Hepatocyte (in vitro differentiated cells): ENCODE measurements at regions not wholly inside any gene's neighbourhood (a gene's known extent, or its start where the extent isn't known, plus 50 kb on each side); places are given as distances from the start of the nearest gene placed in this dataset.
A peak's percentile ranks its signal among the peaks of the same experiment; 100 is the strongest.

Source experiments
- DNase-seq: peaks from one replicate; pipeline ENCODE4 v3.0.0-alpha.2; 2016; ENCODE audit warnings: low spot score
- H2AFZ ChIP-seq: fragments of 200-600 bp; sonication (generic); 2 replicates; pipeline ENCODE4 v1.6.0; 2016; ENCODE audit warnings: antibody characterized with exemption, mild to moderate bottlenecking
- H3K27ac ChIP-seq: fragments of 200-600 bp; sonication (generic); 2 replicates; pipeline ENCODE4 v1.5.1; 2016; ENCODE audit warnings: mild to moderate bottlenecking
- H3K27me3 ChIP-seq: fragments of 200-600 bp; sonication (generic); 2 replicates; pipeline ENCODE4 v1.6.1; 2016
- H3K36me3 ChIP-seq: fragments of 200-600 bp; sonication (generic); replicated peaks from 2 replicates; pipeline ENCODE4 v1.5.1; 2016; ENCODE audit warnings: low read depth; ENCODE audit not compliant: insufficient read depth
- H3K4me1 ChIP-seq: fragments of 200-600 bp; sonication (generic); 2 replicates; pipeline ENCODE4 v1.5.1; 2016; ENCODE audit warnings: mild to moderate bottlenecking, moderate library complexity; ENCODE audit not compliant: insufficient read depth
- H3K4me2 ChIP-seq: fragments of 200-600 bp; sonication (generic); 2 replicates; pipeline ENCODE4 v1.6.0; 2016
- H3K4me3 ChIP-seq: fragments of 200-600 bp; sonication (generic); 2 replicates; pipeline ENCODE4 v1.5.1; 2016; ENCODE audit warnings: mild to moderate bottlenecking
- H3K79me2 ChIP-seq: fragments of 200-600 bp; sonication (generic); 2 replicates; pipeline ENCODE4 v1.6.0; 2017; ENCODE audit warnings: mild to moderate bottlenecking
- H3K9me2 ChIP-seq: fragments of 200-600 bp; sonication (generic); replicated peaks from 2 replicates; pipeline ENCODE4 v1.6.0; 2017; ENCODE audit warnings: mild to moderate bottlenecking; ENCODE audit not compliant: insufficient read depth
- H3K9me3 ChIP-seq: fragments of 200-600 bp; sonication (generic); 2 replicates; pipeline ENCODE4 v1.5.1; 2016; ENCODE audit warnings: low read depth, mild to moderate bottlenecking
- H4K20me1 ChIP-seq: fragments of 200-600 bp; sonication (generic); 2 replicates; pipeline ENCODE4 v1.6.0; 2016; ENCODE audit warnings: mild to moderate bottlenecking; ENCODE audit not compliant: insufficient read depth, poor library complexity, severe bottlenecking
- EZH2 ChIP-seq: fragments of 200-600 bp; sonication (generic); IDR thresholded peaks from 2 replicates; pipeline ENCODE4 v1.6.1; 2016; ENCODE audit warnings: antibody characterized with exemption, mild to moderate bottlenecking, borderline replicate concordance
- EZH2phosphoT487 ChIP-seq: fragments of 200-600 bp; sonication (generic); IDR thresholded peaks from one replicate; pipeline ENCODE4 v1.6.1; 2018; ENCODE audit warnings: antibody characterized with exemption, mild to moderate bottlenecking, low read depth, moderate library complexity; ENCODE audit not compliant: unreplicated experiment, severe bottlenecking
- WGBS: methylation state at CpG from one replicate; pipeline ENCODE4 v1.1.6; 2016; ENCODE audit warnings: low lambda C conversion rate; ENCODE audit errors: missing lambda C conversion rate; 5-methylcytosine and 5-hydroxymethylcytosine counted together
- TF ChIP-seq, protein P1 (sequence below): fragments of 200-600 bp; sonication (generic); IDR thresholded peaks from 2 replicates; pipeline ENCODE4 v1.5.1; 2016; ENCODE audit warnings: antibody characterized with exemption, mild to moderate bottlenecking; ENCODE audit not compliant: poor library complexity

DNA sequence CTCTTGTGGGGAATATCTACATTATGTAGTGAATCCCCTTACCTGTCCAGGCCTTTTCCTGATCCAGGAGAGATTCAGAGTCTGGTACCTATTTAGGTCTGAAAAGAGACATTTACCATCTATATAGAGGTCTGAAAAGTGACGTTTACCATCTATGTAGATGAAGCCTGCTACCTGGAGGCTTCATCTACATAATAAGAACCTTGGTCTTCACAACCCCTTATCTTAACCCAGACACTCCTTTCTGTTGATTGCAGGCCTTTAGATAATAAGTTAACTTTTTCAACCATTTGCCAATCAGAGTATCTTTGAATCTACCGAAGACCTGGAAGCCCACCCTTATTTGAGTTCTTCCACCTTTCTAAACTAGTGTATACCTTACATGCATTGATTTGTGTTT, 113.0 kb upstream of the DMRT1 start:
- H2AFZ ChIP-seq = no peak overlapping the region
- peaks cover 29% of the 10 kb centered on the region for H3K79me2 ChIP-seq
- no peaks in the 10 kb centered on the region for H3K9me3 ChIP-seq
- H3K9me2 ChIP-seq = no peaks in the 10 kb centered on the region
- no peaks in the 10 kb centered on the region for H3K4me1 ChIP-seq
- H3K27me3 ChIP-seq = no peaks in the 10 kb centered on the region
- no peak for DNase-seq
- H3K36me3 ChIP-seq = no peaks in the 10 kb centered on the region
- no peak overlapping the region for H3K27ac ChIP-seq
- TF ChIP-seq EZH2 (no peak), EZH2phosphoT487 (no peak)
- TF ChIP-seq, protein P1, sequence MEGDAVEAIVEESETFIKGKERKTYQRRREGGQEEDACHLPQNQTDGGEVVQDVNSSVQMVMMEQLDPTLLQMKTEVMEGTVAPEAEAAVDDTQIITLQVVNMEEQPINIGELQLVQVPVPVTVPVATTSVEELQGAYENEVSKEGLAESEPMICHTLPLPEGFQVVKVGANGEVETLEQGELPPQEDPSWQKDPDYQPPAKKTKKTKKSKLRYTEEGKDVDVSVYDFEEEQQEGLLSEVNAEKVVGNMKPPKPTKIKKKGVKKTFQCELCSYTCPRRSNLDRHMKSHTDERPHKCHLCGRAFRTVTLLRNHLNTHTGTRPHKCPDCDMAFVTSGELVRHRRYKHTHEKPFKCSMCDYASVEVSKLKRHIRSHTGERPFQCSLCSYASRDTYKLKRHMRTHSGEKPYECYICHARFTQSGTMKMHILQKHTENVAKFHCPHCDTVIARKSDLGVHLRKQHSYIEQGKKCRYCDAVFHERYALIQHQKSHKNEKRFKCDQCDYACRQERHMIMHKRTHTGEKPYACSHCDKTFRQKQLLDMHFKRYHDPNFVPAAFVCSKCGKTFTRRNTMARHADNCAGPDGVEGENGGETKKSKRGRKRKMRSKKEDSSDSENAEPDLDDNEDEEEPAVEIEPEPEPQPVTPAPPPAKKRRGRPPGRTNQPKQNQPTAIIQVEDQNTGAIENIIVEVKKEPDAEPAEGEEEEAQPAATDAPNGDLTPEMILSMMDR = no peak
- H4K20me1 ChIP-seq = no peaks in the 10 kb centered on the region
- WGBS = 76% methylated on average over 2 of the region's 2 CpGs
- H3K4me2 ChIP-seq = no peak overlapping the region
- H3K4me3 ChIP-seq = no peak overlapping the region

DNA sequence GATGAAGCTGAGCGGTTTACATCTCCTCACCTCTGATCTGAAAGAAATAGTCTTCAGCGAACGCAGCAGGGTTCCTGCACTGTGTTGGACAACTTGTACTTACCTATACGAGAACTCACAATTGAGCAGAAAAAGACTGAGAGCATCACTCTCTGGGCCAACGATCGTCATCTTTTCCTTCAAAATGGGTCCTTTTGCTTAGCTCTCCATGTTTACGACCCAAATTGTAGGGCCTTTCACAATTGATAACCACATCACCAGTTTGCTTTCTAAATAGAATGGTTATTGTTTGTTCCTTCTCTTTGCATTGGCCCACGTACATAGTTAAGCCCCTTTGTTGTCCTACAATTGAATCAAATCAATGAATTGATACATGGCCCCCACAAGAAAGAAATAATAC, 110.0 kb upstream of the DMRT1 start:
- Histone ChIP-seq H3K4me1 (peaks cover 5% of the 10 kb centered on the region), H3K79me2 (peaks cover 13% of the 10 kb centered on the region), H3K4me3 (no peak overlapping the region), H2AFZ (no peak overlapping the region), H4K20me1 (no peaks in the 10 kb centered on the region), H3K4me2 (no peak overlapping the region), H3K27me3 (no peaks in the 10 kb centered on the region), H3K36me3 (no peaks in the 10 kb centered on the region), H3K9me3 (no peaks in the 10 kb centered on the region), H3K9me2 (no peaks in the 10 kb centered on the region), H3K27ac (no peak overlapping the region)
- no peak for DNase-seq
- WGBS = 89% methylated on average over 8 of the region's 8 CpGs
- no peak for TF ChIP-seq EZH2phosphoT487
- TF ChIP-seq, protein P1 = no peak
- TF ChIP-seq EZH2 = no peak

DNA sequence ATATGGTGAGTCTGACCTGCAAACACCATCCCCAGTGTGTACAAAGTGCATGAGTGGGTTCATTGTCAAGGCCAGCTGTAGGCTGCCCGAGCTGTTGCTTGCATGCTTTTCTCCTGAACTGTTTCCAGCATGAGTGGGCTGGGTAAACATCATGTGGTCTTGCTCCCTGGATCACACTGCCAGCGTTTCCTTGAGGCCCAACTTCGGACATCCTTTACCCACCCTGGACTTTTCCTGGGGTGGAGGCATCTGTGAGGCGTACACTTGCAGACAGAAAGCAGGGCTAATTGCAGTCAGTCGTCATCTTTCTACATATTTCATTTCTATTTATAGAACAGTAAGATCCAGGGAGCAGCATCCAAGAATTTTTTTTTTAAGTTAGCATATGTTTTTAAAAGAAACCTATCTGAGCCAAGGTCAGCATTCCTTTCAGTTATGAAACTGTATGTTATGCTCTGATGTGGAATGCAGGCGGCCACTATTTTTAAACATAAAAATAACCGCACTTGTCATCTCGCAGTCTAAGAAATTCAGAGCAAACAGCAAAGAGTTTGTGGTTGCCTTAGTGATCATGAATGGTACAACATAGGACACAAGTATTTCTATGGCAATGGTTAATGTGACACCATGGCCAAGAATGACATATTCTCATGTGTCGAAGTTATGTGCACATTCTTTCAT, 106.5 kb upstream of the DMRT1 start:
- Histone ChIP-seq H3K4me2 (no peak overlapping the region), H3K4me1 (peaks cover 23% of the 10 kb centered on the region), H3K27ac (peak overlapping the region; percentile 77), H3K9me2 (no peaks in the 10 kb centered on the region), H3K36me3 (no peaks in the 10 kb centered on the region), H3K4me3 (no peak overlapping the region), H3K79me2 (no peaks in the 10 kb centered on the region), H2AFZ (no peak overlapping the region), H4K20me1 (no peaks in the 10 kb centered on the region), H3K9me3 (no peaks in the 10 kb centered on the region), H3K27me3 (no peaks in the 10 kb centered on the region)
- TF ChIP-seq, protein P1 = no peak
- TF ChIP-seq EZH2phosphoT487 (no peak), EZH2 (no peak)
- peak; percentile 56 for DNase-seq
- 58% methylated on average over 9 of the region's 9 CpGs for WGBS
